RWPE2 (cell line): ENCODE measurements at regions not wholly inside any gene's neighbourhood (a gene's known extent, or its start where the extent isn't known, plus 50 kb on each side); places are given as distances from the start of the nearest gene placed in this dataset.

ENCODE experiments used
- ATAC-seq: fragments of 200-7000 bp; cut with Tn5 transposase; 3 replicates; pipeline ENCODE4 v1.9.1; 2021; ENCODE audit warnings: low read depth
- DNase-seq: peaks from one replicate; pipeline ENCODE4 v3.0.0-alpha.2; 2020; ENCODE audit warnings: low spot score
- H3K27ac ChIP-seq: fragments of 450-650 bp; 2 replicates; pipeline ENCODE4 v1.5.1; 2017; ENCODE audit warnings: mild to moderate bottlenecking; ENCODE audit not compliant: poor library complexity, severe bottlenecking
- H3K27me3 ChIP-seq: fragments of 250-450 bp; sonication (Bioruptor Pico); 2 replicates; pipeline ENCODE4 v1.5.1; 2021; ENCODE audit warnings: mild to moderate bottlenecking, moderate library complexity; ENCODE audit not compliant: insufficient read depth, poor library complexity, severe bottlenecking
- H3K36me3 ChIP-seq: fragments of 250-450 bp; sonication (Bioruptor Pico); 2 replicates; pipeline ENCODE4 v1.5.1; 2020; ENCODE audit warnings: low read depth, mild to moderate bottlenecking, moderate library complexity
- H3K4me1 ChIP-seq: fragments of 250-450 bp; sonication (Bioruptor Pico); 2 replicates; pipeline ENCODE4 v1.5.1; 2021; ENCODE audit warnings: mild to moderate bottlenecking, moderate library complexity; ENCODE audit not compliant: insufficient read depth, poor library complexity, severe bottlenecking
- H3K4me3 ChIP-seq: fragments of 250-450 bp; sonication (Bioruptor Pico); 2 replicates; pipeline ENCODE4 v1.5.1; 2021; ENCODE audit warnings: mild to moderate bottlenecking, moderate library complexity; ENCODE audit not compliant: severe bottlenecking
- H3K9me3 ChIP-seq: fragments of 250-450 bp; sonication (Bioruptor Pico); 2 replicates; pipeline ENCODE4 v1.5.1; 2021; ENCODE audit warnings: mild to moderate bottlenecking, moderate library complexity; ENCODE audit not compliant: severe bottlenecking
- CTCF ChIP-seq: fragments of 450-650 bp; IDR thresholded peaks from one replicate; pipeline ENCODE4 v1.5.1; 2017; ENCODE audit warnings: mild to moderate bottlenecking, moderate library complexity; ENCODE audit not compliant: poor library complexity, severe bottlenecking

DNA sequence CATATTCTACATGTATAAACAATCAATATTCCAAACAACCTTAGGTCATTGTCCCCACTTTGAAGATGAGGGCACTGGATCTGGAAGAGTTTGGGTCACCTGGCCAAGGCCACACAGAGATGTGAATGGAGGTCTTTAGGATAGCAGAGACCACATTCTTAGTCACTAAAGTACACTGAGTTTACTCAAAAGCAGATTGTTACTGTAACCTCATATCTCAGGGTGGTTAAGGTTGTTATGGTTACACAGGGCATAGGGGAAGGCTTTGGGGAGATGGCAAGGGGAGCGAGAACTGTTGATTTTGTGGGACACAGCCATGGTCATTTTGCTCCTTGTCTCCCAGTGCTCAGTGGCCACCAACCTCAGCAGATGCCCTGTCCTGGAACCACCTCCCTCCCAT, 109.4 kb downstream of the GATA6 start:
- no peak for TF ChIP-seq CTCF
- H3K36me3 ChIP-seq: no peaks in the 10 kb centered on the region
- no peak for ATAC-seq
- DNase-seq: no peak
- H3K4me1 ChIP-seq: peaks cover 14% of the 10 kb centered on the region
- H3K27ac ChIP-seq: no peak overlapping the region
- no peaks in the 10 kb centered on the region for H3K9me3 ChIP-seq
- no peaks in the 10 kb centered on the region for H3K27me3 ChIP-seq
- H3K4me3 ChIP-seq: no peak overlapping the region

DNA sequence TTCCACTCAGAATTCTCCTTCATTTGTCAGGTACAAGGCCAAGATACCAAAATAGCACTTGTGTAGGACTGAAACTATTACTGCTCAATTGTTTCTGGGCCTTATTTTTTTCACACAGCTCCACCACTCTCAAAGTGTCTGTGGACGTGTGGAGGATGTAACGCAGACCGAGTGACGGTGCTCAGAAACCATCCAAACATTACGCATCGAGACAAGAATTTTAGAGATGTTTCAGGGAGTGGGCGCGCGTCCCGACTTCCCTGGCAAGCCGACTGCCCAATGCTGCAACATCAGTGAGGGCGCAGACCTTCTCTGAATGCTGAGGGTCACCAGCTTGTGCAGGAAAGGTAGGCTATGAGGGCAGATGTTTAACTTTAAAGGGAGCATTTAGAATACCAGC, 108.4 kb downstream of the GATA6 start:
- ATAC-seq (no peak), DNase-seq (no peak)
- H3K9me3 ChIP-seq: no peaks in the 10 kb centered on the region
- no peaks in the 10 kb centered on the region for H3K36me3 ChIP-seq
- H3K27ac ChIP-seq: no peak overlapping the region
- H3K27me3 ChIP-seq: no peaks in the 10 kb centered on the region
- H3K4me3 ChIP-seq: no peak overlapping the region
- peaks cover 9% of the 10 kb centered on the region for H3K4me1 ChIP-seq
- TF ChIP-seq CTCF: no peak

DNA sequence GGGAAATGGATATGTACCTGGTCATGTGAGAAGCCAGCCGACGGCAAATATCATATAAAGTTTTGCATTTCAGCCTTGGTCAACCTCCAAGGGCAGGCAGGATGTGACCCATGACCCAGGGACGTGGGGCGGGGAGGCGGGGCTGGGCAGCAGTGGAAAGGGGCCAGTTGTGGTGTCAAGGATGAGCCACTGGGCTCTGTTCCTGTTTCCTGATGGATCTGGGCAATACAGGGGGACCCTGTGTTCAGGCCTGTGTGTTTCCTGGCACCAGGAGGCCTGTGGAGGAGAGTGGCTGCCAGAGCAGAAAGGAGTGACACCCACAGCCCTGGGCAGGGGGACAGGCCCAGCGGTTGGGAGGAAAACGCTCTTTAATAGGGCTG, 106.9 kb downstream of the GATA6 start:
- Histone ChIP-seq H3K27ac (no peak overlapping the region), H3K27me3 (no peaks in the 10 kb centered on the region), H3K9me3 (no peaks in the 10 kb centered on the region), H3K4me1 (no peaks in the 10 kb centered on the region), H3K4me3 (no peak overlapping the region), H3K36me3 (no peaks in the 10 kb centered on the region)
- DNase-seq (no peak), ATAC-seq (no peak)
- no peak for TF ChIP-seq CTCF

- Histone ChIP-seq H3K4me1 (no peaks in the 10 kb centered on the region), H3K27ac (no peak overlapping the region), H3K36me3 (no peaks in the 10 kb centered on the region), H3K4me3 (no peak overlapping the region), H3K9me3 (no peaks in the 10 kb centered on the region), H3K27me3 (no peaks in the 10 kb centered on the region)
- TF ChIP-seq CTCF: no peak
- DNase-seq (no peak), ATAC-seq (no peak)
These were observed 106.4 kb downstream of the GATA6 start for GRCh38 chr18:22275706-22276333.
